H1 (cell line): ENCODE measurements at regions not wholly inside any gene's neighbourhood (a gene's known extent, or its start where the extent isn't known, plus 50 kb on each side); places are given as distances from the start of the nearest gene placed in this dataset.

Source experiments
- ASH2L ChIP-seq: fragments of 200-600, 300-600 bp; sonication (generic); IDR thresholded peaks from one replicate; pipeline ENCODE4 v1.7.1; 2017; ENCODE audit warnings: low read length
- BACH1 ChIP-seq: IDR thresholded peaks from 2 replicates; pipeline ENCODE4 v1.6.1; 2012; ENCODE audit warnings: low read length, improper control_type of control experiment
- KDM1A ChIP-seq: fragments of 200-600, 300-600 bp; sonication (generic); IDR thresholded peaks from 2 replicates; pipeline ENCODE4 v1.7.1; 2016; ENCODE audit warnings: mild to moderate bottlenecking, low read length, borderline replicate concordance
- SIX5 ChIP-seq: IDR thresholded peaks from 2 replicates; pipeline ENCODE4 v1.6.1; 2011; ENCODE audit warnings: mild to moderate bottlenecking, low read depth, low read length
- SP4 ChIP-seq: IDR thresholded peaks from 2 replicates; pipeline ENCODE4 v1.6.1; 2012; ENCODE audit warnings: low read length, inconsistent platforms
- SUZ12 ChIP-seq: fragments of 200-600 bp; sonication (generic); IDR thresholded peaks from 2 replicates; pipeline ENCODE4 v1.6.1; 2012; ENCODE audit warnings: mild to moderate bottlenecking, inconsistent platforms, low read length, moderate library complexity, mixed read lengths
- TBP ChIP-seq: IDR thresholded peaks from 2 replicates; pipeline ENCODE4 v1.6.1; 2011; ENCODE audit warnings: low read depth, low read length, improper control_type of control experiment
- TF ChIP-seq, protein P1 (sequence below): fragments of 300-600 bp; sonication (generic); IDR thresholded peaks from 2 replicates; pipeline ENCODE4 v1.7.1; 2012; ENCODE audit warnings: low read length, moderate library complexity, mild to moderate bottlenecking, inconsistent platforms; ENCODE audit not compliant: insufficient replicate concordance
- TF ChIP-seq, protein P2 (sequence below), 3 experiments: IDR thresholded peaks; 1 replicate in 2 of 3; 2 replicates in 1 of 3; pipeline versions ENCODE4 v1.5.1 to v1.6.1; 2011; ENCODE audit warnings: low read length in 3 of 3, mild to moderate bottlenecking in 3 of 3, inconsistent platforms in 2 of 3, low read depth in 1 of 3, moderate library complexity in 1 of 3; ENCODE audit not compliant: insufficient read depth in 1 of 3; ENCODE audit errors: control extremely low read depth in 1 of 3
- TF ChIP-seq, protein P3 (sequence below): IDR thresholded peaks from 2 replicates; pipeline ENCODE4 v1.6.1; 2012; ENCODE audit warnings: inconsistent platforms

DNA sequence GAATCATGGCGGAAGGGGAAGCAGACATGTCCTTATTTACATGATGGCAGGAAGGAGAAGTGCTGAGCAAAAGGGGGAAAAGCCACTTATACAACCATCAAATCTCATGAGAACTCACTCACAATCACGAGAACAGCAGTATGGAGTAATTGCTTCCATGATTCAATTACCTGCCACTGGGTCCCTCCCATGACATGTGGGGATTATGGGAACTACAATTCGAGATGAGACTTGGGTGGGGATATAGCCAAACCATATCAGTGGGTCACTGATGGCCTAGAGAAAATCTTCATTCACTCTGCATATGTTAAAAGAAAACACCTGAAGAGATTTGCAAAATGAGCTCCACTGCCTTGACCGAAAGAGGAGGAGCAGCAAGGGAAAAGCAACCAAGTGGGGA lies 130.3 kb upstream of the FAM20A start (continued):
- TF ChIP-seq, protein P1, sequence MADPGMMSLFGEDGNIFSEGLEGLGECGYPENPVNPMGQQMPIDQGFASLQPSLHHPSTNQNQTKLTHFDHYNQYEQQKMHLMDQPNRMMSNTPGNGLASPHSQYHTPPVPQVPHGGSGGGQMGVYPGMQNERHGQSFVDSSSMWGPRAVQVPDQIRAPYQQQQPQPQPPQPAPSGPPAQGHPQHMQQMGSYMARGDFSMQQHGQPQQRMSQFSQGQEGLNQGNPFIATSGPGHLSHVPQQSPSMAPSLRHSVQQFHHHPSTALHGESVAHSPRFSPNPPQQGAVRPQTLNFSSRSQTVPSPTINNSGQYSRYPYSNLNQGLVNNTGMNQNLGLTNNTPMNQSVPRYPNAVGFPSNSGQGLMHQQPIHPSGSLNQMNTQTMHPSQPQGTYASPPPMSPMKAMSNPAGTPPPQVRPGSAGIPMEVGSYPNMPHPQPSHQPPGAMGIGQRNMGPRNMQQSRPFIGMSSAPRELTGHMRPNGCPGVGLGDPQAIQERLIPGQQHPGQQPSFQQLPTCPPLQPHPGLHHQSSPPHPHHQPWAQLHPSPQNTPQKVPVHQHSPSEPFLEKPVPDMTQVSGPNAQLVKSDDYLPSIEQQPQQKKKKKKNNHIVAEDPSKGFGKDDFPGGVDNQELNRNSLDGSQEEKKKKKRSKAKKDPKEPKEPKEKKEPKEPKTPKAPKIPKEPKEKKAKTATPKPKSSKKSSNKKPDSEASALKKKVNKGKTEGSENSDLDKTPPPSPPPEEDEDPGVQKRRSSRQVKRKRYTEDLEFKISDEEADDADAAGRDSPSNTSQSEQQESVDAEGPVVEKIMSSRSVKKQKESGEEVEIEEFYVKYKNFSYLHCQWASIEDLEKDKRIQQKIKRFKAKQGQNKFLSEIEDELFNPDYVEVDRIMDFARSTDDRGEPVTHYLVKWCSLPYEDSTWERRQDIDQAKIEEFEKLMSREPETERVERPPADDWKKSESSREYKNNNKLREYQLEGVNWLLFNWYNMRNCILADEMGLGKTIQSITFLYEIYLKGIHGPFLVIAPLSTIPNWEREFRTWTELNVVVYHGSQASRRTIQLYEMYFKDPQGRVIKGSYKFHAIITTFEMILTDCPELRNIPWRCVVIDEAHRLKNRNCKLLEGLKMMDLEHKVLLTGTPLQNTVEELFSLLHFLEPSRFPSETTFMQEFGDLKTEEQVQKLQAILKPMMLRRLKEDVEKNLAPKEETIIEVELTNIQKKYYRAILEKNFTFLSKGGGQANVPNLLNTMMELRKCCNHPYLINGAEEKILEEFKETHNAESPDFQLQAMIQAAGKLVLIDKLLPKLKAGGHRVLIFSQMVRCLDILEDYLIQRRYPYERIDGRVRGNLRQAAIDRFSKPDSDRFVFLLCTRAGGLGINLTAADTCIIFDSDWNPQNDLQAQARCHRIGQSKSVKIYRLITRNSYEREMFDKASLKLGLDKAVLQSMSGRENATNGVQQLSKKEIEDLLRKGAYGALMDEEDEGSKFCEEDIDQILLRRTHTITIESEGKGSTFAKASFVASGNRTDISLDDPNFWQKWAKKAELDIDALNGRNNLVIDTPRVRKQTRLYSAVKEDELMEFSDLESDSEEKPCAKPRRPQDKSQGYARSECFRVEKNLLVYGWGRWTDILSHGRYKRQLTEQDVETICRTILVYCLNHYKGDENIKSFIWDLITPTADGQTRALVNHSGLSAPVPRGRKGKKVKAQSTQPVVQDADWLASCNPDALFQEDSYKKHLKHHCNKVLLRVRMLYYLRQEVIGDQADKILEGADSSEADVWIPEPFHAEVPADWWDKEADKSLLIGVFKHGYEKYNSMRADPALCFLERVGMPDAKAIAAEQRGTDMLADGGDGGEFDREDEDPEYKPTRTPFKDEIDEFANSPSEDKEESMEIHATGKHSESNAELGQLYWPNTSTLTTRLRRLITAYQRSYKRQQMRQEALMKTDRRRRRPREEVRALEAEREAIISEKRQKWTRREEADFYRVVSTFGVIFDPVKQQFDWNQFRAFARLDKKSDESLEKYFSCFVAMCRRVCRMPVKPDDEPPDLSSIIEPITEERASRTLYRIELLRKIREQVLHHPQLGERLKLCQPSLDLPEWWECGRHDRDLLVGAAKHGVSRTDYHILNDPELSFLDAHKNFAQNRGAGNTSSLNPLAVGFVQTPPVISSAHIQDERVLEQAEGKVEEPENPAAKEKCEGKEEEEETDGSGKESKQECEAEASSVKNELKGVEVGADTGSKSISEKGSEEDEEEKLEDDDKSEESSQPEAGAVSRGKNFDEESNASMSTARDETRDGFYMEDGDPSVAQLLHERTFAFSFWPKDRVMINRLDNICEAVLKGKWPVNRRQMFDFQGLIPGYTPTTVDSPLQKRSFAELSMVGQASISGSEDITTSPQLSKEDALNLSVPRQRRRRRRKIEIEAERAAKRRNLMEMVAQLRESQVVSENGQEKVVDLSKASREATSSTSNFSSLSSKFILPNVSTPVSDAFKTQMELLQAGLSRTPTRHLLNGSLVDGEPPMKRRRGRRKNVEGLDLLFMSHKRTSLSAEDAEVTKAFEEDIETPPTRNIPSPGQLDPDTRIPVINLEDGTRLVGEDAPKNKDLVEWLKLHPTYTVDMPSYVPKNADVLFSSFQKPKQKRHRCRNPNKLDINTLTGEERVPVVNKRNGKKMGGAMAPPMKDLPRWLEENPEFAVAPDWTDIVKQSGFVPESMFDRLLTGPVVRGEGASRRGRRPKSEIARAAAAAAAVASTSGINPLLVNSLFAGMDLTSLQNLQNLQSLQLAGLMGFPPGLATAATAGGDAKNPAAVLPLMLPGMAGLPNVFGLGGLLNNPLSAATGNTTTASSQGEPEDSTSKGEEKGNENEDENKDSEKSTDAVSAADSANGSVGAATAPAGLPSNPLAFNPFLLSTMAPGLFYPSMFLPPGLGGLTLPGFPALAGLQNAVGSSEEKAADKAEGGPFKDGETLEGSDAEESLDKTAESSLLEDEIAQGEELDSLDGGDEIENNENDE: no peak
- TF ChIP-seq BACH1 (no peak), ASH2L (no peak), TBP (no peak), SUZ12 (no peak), SIX5 (no peak), KDM1A (no peak), SP4 (no peak)
- TF ChIP-seq, protein P2, sequence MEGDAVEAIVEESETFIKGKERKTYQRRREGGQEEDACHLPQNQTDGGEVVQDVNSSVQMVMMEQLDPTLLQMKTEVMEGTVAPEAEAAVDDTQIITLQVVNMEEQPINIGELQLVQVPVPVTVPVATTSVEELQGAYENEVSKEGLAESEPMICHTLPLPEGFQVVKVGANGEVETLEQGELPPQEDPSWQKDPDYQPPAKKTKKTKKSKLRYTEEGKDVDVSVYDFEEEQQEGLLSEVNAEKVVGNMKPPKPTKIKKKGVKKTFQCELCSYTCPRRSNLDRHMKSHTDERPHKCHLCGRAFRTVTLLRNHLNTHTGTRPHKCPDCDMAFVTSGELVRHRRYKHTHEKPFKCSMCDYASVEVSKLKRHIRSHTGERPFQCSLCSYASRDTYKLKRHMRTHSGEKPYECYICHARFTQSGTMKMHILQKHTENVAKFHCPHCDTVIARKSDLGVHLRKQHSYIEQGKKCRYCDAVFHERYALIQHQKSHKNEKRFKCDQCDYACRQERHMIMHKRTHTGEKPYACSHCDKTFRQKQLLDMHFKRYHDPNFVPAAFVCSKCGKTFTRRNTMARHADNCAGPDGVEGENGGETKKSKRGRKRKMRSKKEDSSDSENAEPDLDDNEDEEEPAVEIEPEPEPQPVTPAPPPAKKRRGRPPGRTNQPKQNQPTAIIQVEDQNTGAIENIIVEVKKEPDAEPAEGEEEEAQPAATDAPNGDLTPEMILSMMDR (IDR thresholded peaks at IDR 0.05; ENCODE audit: control extremely low read depth in 1 of 3, insufficient read depth in 1 of 3, low read depth in 1 of 3, low read length in 3 of 3): no peak
- TF ChIP-seq, protein P3, sequence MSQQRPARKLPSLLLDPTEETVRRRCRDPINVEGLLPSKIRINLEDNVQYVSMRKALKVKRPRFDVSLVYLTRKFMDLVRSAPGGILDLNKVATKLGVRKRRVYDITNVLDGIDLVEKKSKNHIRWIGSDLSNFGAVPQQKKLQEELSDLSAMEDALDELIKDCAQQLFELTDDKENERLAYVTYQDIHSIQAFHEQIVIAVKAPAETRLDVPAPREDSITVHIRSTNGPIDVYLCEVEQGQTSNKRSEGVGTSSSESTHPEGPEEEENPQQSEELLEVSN: no peak
